ENCODE measurements at regions not wholly inside any gene's neighbourhood (a gene's known extent, or its start where the extent isn't known, plus 50 kb on each side); places are given as distances from the start of the nearest gene placed in this dataset.
"Not testable (repeated sequence)": the region's sequence is repeated elsewhere in the genome, so short reads cannot be mapped to it uniquely, and the experiment has no call there.

- Histone ChIP-seq H3K27me3 (no peaks in the 10 kb centered on the region), H3K4me1 (no peaks in the 10 kb centered on the region), H3K36me3 (no peaks in the 10 kb centered on the region), H3K9me3 (no peaks in the 10 kb centered on the region), H3K27ac (no peak overlapping the region), H3K4me3 (no peak overlapping the region)
- no peak for ATAC-seq
- TF ChIP-seq POLR2AphosphoS5 (IDR thresholded peaks at IDR 0.05) (no peak), CTCF (IDR thresholded peaks at IDR 0.05) (no peak), POLR2A (IDR thresholded peaks at IDR 0.05) (no peak)
- 90% methylated on average over 7 of the region's 7 CpGs for WGBS, 2 donors (ENCODE audit: low coverage in 1 of 2)
Observed at GRCh38 chr7:29657856-29658255, 94.2 kb downstream of the PRR15 start.

- not testable (repeated sequence) for H3K36me3 ChIP-seq, H3K9me3 ChIP-seq, H3K27me3 ChIP-seq, H3K4me3 ChIP-seq, H3K27ac ChIP-seq, ATAC-seq, H3K4me1 ChIP-seq
- WGBS, 2 donors (ENCODE audit: low coverage in 1 of 2) = 56 to 96% methylated on average over 2 to 3 of the region's 5 CpGs
Observed at GRCh38 chr7:29659213-29659612, 95.6 kb downstream of the PRR15 start.

- ATAC-seq, H3K4me1 ChIP-seq, H3K27me3 ChIP-seq, H3K36me3 ChIP-seq, H3K4me3 ChIP-seq, H3K27ac ChIP-seq, H3K9me3 ChIP-seq: not testable (repeated sequence)
- 79 to 90% methylated on average over 3 of the region's 3 CpGs for WGBS, 2 donors (ENCODE audit: low coverage in 1 of 2)
Observed at GRCh38 chr7:29662899-29663298, 99.3 kb downstream of the PRR15 start.

- not testable (repeated sequence) for H3K27me3 ChIP-seq, H3K36me3 ChIP-seq, H3K27ac ChIP-seq, H3K4me1 ChIP-seq, H3K9me3 ChIP-seq, ATAC-seq, H3K4me3 ChIP-seq
- 92 to 100% methylated on average over 1 of the region's 1 CpG for WGBS, 2 donors (ENCODE audit: low coverage in 1 of 2)
Observed at GRCh38 chr7:29664999-29665398, 101.4 kb downstream of the PRR15 start.

- H3K27ac ChIP-seq, H3K9me3 ChIP-seq, H3K4me1 ChIP-seq, H3K27me3 ChIP-seq, H3K4me3 ChIP-seq, ATAC-seq, H3K36me3 ChIP-seq: not testable (repeated sequence)
- 100% methylated on average over 1 of the region's 5 CpGs for WGBS, 2 donors (ENCODE audit: low coverage in 1 of 2)
Observed at GRCh38 chr7:29667096-29667669, 103.5 kb downstream of the PRR15 start.

GRCh38 chr7:29671286-29671685 is 107.7 kb downstream of the PRR15 start:
- ATAC-seq, H3K4me1 ChIP-seq, H3K9me3 ChIP-seq, H3K27me3 ChIP-seq, H3K4me3 ChIP-seq, H3K36me3 ChIP-seq, H3K27ac ChIP-seq: not testable (repeated sequence)
- 19 to 61% methylated on average over 3 of the region's 3 CpGs for WGBS, 2 donors (ENCODE audit: low coverage in 1 of 2)

GRCh38 chr7:29673635-29674034 is 110.0 kb downstream of the PRR15 start:
- not testable (repeated sequence) for H3K36me3 ChIP-seq, H3K9me3 ChIP-seq, H3K4me3 ChIP-seq, ATAC-seq, H3K27me3 ChIP-seq, H3K4me1 ChIP-seq, H3K27ac ChIP-seq
- WGBS, 2 donors (ENCODE audit: low coverage in 1 of 2) = 71 to 73% methylated on average over 1 of the region's 1 CpG

GRCh38 chr7:29674626-29675025 is 111.0 kb downstream of the PRR15 start:
- WGBS, 2 donors (ENCODE audit: low coverage in 1 of 2) = no CpG with 5 or more reads among the region's 6 CpGs
- not testable (repeated sequence) for H3K27ac ChIP-seq, H3K9me3 ChIP-seq, H3K36me3 ChIP-seq, H3K4me1 ChIP-seq, H3K4me3 ChIP-seq, ATAC-seq, H3K27me3 ChIP-seq

- H3K9me3 ChIP-seq, ATAC-seq, H3K4me3 ChIP-seq, H3K36me3 ChIP-seq, H3K27ac ChIP-seq, H3K27me3 ChIP-seq, H3K4me1 ChIP-seq: not testable (repeated sequence)
- WGBS, 2 donors (ENCODE audit: low coverage in 1 of 2) = 93 to 100% methylated on average over 2 of the region's 2 CpGs
Observed at GRCh38 chr7:29677254-29677653, 113.6 kb downstream of the PRR15 start.

GRCh38 chr7:29679963-29680362 is 116.3 kb downstream of the PRR15 start:
- not testable (repeated sequence) for H3K9me3 ChIP-seq, H3K36me3 ChIP-seq, H3K27ac ChIP-seq, H3K4me3 ChIP-seq, H3K27me3 ChIP-seq, ATAC-seq
- WGBS, 2 donors (ENCODE audit: low coverage in 1 of 2) = 0% methylated on average over 1 of the region's 2 CpGs; no CpG with 5 or more reads in 1 of the 2 donors
- H3K4me1 ChIP-seq = peaks cover 0 to 24% (median 0%) of the 10 kb centered on the region in 3 donors

GRCh38 chr7:29680601-29681000 is 117.0 kb downstream of the PRR15 start:
- WGBS, 2 donors (ENCODE audit: low coverage in 1 of 2) = 100% methylated on average over 1 of the region's 2 CpGs
- not testable (repeated sequence) for H3K4me3 ChIP-seq, H3K36me3 ChIP-seq, H3K27me3 ChIP-seq, H3K27ac ChIP-seq, ATAC-seq, H3K9me3 ChIP-seq
- H3K4me1 ChIP-seq = peaks cover 0 to 24% (median 0%) of the 10 kb centered on the region in 3 donors

GRCh38 chr7:29684151-29684786 is 120.6 kb downstream of the PRR15 start:
- peak overlapping the region; percentile 43 to 88 for H3K4me3 ChIP-seq
- not testable (repeated sequence) for H3K36me3 ChIP-seq, H3K9me3 ChIP-seq, H3K27me3 ChIP-seq
- 0 to 2% methylated on average over 12 to 16 of the region's 34 CpGs for WGBS, 2 donors (ENCODE audit: low coverage in 1 of 2)
- peaks cover 0 to 31% (median 0%) of the 10 kb centered on the region in 3 donors for H3K4me1 ChIP-seq
- peak overlapping the region; percentile 85 to 98 (median 95) for H3K27ac ChIP-seq
- peak; percentile 41 for ATAC-seq

Data from gastroesophageal sphincter (tissue), 4 donors.